ENCODE measurements at regions not wholly inside any gene's neighbourhood (a gene's known extent, or its start where the extent isn't known, plus 50 kb on each side); places are given as distances from the start of the nearest gene placed in this dataset.

DNA sequence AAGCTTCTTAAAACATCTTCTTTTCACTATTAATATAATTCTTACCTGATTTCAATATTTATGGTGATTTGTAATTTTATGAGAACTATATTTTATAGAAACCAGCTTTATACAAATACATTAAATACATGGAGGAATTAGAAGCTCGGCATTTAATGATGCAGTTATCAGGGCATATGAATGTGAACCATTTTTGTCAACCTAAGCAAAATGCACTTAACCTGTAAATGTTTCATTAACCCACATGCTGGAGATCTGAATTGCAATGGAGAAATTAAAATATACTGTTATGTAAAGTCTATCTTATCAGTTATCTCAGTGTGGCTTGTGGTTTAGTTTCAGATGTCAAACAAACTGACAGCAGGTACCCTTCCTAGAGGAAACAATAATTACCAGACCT, 63.2 kb upstream of the CDH12 start:
- Histone ChIP-seq H3K27ac (no peak overlapping the region), H3K9me3 (ENCODE audit: low read depth) (no peaks in the 10 kb centered on the region), H3K27me3 (no peaks in the 10 kb centered on the region), H3K9me2 (replicated peaks; ENCODE audit: insufficient read depth) (no peaks in the 10 kb centered on the region), H4K20me1 (ENCODE audit: insufficient read depth, poor library complexity, severe bottlenecking) (no peaks in the 10 kb centered on the region), H3K4me1 (ENCODE audit: insufficient read depth) (no peaks in the 10 kb centered on the region), H3K4me2 (no peak overlapping the region), H3K79me2 (no peaks in the 10 kb centered on the region), H3K36me3 (replicated peaks; ENCODE audit: insufficient read depth, low read depth) (no peaks in the 10 kb centered on the region), H3K4me3 (no peak overlapping the region), H2AFZ (no peak overlapping the region)
- TF ChIP-seq EZH2 (IDR thresholded peaks at IDR 0.05; ENCODE audit: borderline replicate concordance) (no peak), CTCF (IDR thresholded peaks at IDR 0.05; ENCODE audit: poor library complexity) (no peak), EZH2phosphoT487 (IDR thresholded peaks at IDR 0.05; ENCODE audit: low read depth, severe bottlenecking, unreplicated experiment) (no peak)
- 79% methylated on average over 1 of the region's 1 CpG for WGBS (ENCODE audit: low lambda C conversion rate, missing lambda C conversion rate)
- no peak for DNase-seq (ENCODE audit: low spot score)

GRCh38 chr5:22911019-22911418, 57.9 kb upstream of the CDH12 start:
- H2AFZ ChIP-seq, result no peak overlapping the region
- H3K79me2 ChIP-seq, result no peaks in the 10 kb centered on the region
- H3K27me3 ChIP-seq, result no peaks in the 10 kb centered on the region
- no peaks in the 10 kb centered on the region for H3K9me3 ChIP-seq (ENCODE audit: low read depth)
- no peak for TF ChIP-seq EZH2 (IDR thresholded peaks at IDR 0.05; ENCODE audit: borderline replicate concordance)
- no peak for TF ChIP-seq CTCF (IDR thresholded peaks at IDR 0.05; ENCODE audit: poor library complexity)
- TF ChIP-seq EZH2phosphoT487 (IDR thresholded peaks at IDR 0.05; ENCODE audit: low read depth, severe bottlenecking, unreplicated experiment), result no peak
- H3K4me3 ChIP-seq, result no peak overlapping the region
- H3K4me2 ChIP-seq, result no peak overlapping the region
- H3K36me3 ChIP-seq (replicated peaks; ENCODE audit: insufficient read depth, low read depth), result no peaks in the 10 kb centered on the region
- H4K20me1 ChIP-seq (ENCODE audit: insufficient read depth, poor library complexity, severe bottlenecking), result no peaks in the 10 kb centered on the region
- no peaks in the 10 kb centered on the region for H3K4me1 ChIP-seq (ENCODE audit: insufficient read depth)
- H3K9me2 ChIP-seq (replicated peaks; ENCODE audit: insufficient read depth), result no peaks in the 10 kb centered on the region
- H3K27ac ChIP-seq, result no peak overlapping the region
- no peak for DNase-seq (ENCODE audit: low spot score)

- WGBS (ENCODE audit: low lambda C conversion rate, missing lambda C conversion rate), result 30% methylated on average over 1 of the region's 1 CpG
Observed at GRCh38 chr5:22910523-22910922, 57.4 kb upstream of the CDH12 start.

More at GRCh38 chr5:22910523-22910922, 57.4 kb upstream of the CDH12 start:
- Histone ChIP-seq H3K4me1 (ENCODE audit: insufficient read depth) (no peaks in the 10 kb centered on the region), H3K9me2 (replicated peaks; ENCODE audit: insufficient read depth) (no peaks in the 10 kb centered on the region), H3K27me3 (no peaks in the 10 kb centered on the region), H3K36me3 (replicated peaks; ENCODE audit: insufficient read depth, low read depth) (no peaks in the 10 kb centered on the region), H3K79me2 (no peaks in the 10 kb centered on the region), H2AFZ (no peak overlapping the region), H3K4me3 (no peak overlapping the region), H4K20me1 (ENCODE audit: insufficient read depth, poor library complexity, severe bottlenecking) (no peaks in the 10 kb centered on the region), H3K9me3 (ENCODE audit: low read depth) (no peaks in the 10 kb centered on the region), H3K27ac (no peak overlapping the region), H3K4me2 (no peak overlapping the region)
- no peak for DNase-seq (ENCODE audit: low spot score)
- TF ChIP-seq CTCF (IDR thresholded peaks at IDR 0.05; ENCODE audit: poor library complexity), result no peak
- TF ChIP-seq EZH2phosphoT487 (IDR thresholded peaks at IDR 0.05; ENCODE audit: low read depth, severe bottlenecking, unreplicated experiment), result no peak
- no peak for TF ChIP-seq EZH2 (IDR thresholded peaks at IDR 0.05; ENCODE audit: borderline replicate concordance)

Data from hepatocyte (in vitro differentiated cells).